ENCODE measurements at regions not wholly inside any gene's neighbourhood (a gene's known extent, or its start where the extent isn't known, plus 50 kb on each side); places are given as distances from the start of the nearest gene placed in this dataset.

- no peak for DNase-seq
These were observed 80.6 kb upstream of the CTNNB1 start for GRCh38 chr3:41118461-41119390.

- no peak for DNase-seq
These were observed 78.8 kb upstream of the CTNNB1 start for GRCh38 chr3:41120460-41120859.

- no peak for DNase-seq
These were observed 74.0 kb upstream of the CTNNB1 start for GRCh38 chr3:41125258-41125657.

- DNase-seq = no peak
These were observed 72.8 kb upstream of the CTNNB1 start for GRCh38 chr3:41126472-41126871.

- DNase-seq = no peak
These were observed 72.3 kb upstream of the CTNNB1 start for GRCh38 chr3:41126961-41127360.

- DNase-seq = no peak
These were observed 71.9 kb upstream of the CTNNB1 start for GRCh38 chr3:41127414-41127813.

- DNase-seq = no peak
These were observed 69.6 kb upstream of the CTNNB1 start for GRCh38 chr3:41129731-41130130.

GRCh38 chr3:41131224-41131623 lies 68.1 kb upstream of the CTNNB1 start:
- no peak for DNase-seq

- no peak for DNase-seq
These were observed 61.6 kb upstream of the CTNNB1 start for GRCh38 chr3:41137686-41138111.

GRCh38 chr3:41138146-41138545 lies 61.2 kb upstream of the CTNNB1 start:
- no peak for DNase-seq

GRCh38 chr3:41138601-41139000 lies 60.7 kb upstream of the CTNNB1 start:
- DNase-seq = no peak

GRCh38 chr3:41140242-41140641 lies 59.1 kb upstream of the CTNNB1 start:
- no peak for DNase-seq

GRCh38 chr3:41141433-41142167 lies 57.7 kb upstream of the CTNNB1 start:
- no peak for DNase-seq

GRCh38 chr3:41143421-41144031 lies 55.8 kb upstream of the CTNNB1 start:
- no peak for DNase-seq

GRCh38 chr3:41144631-41145030 lies 54.7 kb upstream of the CTNNB1 start:
- DNase-seq = no peak

- DNase-seq = no peak
These were observed 50.8 kb upstream of the CTNNB1 start for GRCh38 chr3:41148478-41148877.

- no peak for DNase-seq
These were observed 50.4 kb upstream of the CTNNB1 start for GRCh38 chr3:41148901-41149300.

Measured in activated effector memory CD4-positive, alpha-beta T cell treated with Interleukin-2 at 50 U/mL for 16 hours (primary cell).